22Rv1 (cell line): ENCODE measurements at regions not wholly inside any gene's neighbourhood (a gene's known extent, or its start where the extent isn't known, plus 50 kb on each side); places are given as distances from the start of the nearest gene placed in this dataset.

ENCODE experiments used
- ZFX ChIP-seq: fragments of 450-650 bp; IDR thresholded peaks from 2 replicates; pipeline ENCODE4 v1.6.1; 2017; ENCODE audit warnings: antibody characterized with exemption, borderline replicate concordance
- TF ChIP-seq, protein P1 (sequence below): fragments of 450-650 bp; IDR thresholded peaks from 2 replicates; pipeline ENCODE4 v1.5.1; 2017; ENCODE audit warnings: mild to moderate bottlenecking

DNA sequence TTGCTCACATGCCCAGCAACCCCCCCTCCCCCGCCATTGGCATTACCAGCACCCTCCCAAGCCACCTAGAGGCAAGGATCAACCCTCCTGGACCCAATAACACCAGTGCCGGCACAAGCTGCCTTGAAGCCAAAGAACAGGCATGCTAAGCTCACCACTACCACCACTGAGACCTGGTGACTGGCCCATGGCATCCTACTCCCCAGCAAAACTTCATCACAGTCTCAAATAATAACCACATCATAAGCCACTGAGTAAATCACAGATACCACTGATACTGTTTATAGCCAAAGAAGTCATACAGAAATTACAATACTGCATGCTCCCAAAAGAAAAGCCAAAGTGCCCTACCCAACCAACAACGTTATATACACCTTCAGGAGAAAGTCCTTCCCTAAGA lies 73.6 kb upstream of the RPL34 start:
- TF ChIP-seq, protein P1, sequence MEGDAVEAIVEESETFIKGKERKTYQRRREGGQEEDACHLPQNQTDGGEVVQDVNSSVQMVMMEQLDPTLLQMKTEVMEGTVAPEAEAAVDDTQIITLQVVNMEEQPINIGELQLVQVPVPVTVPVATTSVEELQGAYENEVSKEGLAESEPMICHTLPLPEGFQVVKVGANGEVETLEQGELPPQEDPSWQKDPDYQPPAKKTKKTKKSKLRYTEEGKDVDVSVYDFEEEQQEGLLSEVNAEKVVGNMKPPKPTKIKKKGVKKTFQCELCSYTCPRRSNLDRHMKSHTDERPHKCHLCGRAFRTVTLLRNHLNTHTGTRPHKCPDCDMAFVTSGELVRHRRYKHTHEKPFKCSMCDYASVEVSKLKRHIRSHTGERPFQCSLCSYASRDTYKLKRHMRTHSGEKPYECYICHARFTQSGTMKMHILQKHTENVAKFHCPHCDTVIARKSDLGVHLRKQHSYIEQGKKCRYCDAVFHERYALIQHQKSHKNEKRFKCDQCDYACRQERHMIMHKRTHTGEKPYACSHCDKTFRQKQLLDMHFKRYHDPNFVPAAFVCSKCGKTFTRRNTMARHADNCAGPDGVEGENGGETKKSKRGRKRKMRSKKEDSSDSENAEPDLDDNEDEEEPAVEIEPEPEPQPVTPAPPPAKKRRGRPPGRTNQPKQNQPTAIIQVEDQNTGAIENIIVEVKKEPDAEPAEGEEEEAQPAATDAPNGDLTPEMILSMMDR, result no peak
- no peak for TF ChIP-seq ZFX
